OCI-LY1 (cell line): ENCODE measurements at regions not wholly inside any gene's neighbourhood (a gene's known extent, or its start where the extent isn't known, plus 50 kb on each side); places are given as distances from the start of the nearest gene placed in this dataset.

Source experiments
- EZH2 ChIP-seq: fragments of 200-600 bp; sonication (generic), shearing (Covaris generic); IDR thresholded peaks from 2 replicates; pipeline ENCODE4 v1.8.0; 2017; ENCODE audit warnings: borderline replicate concordance, mixed run types, mild to moderate bottlenecking, antibody characterized with exemption, low read length, moderate library complexity, mixed read lengths
- TF ChIP-seq, protein P1 (sequence below): fragments of 200-600 bp; sonication (generic), shearing (Covaris generic); IDR thresholded peaks from 2 replicates; pipeline ENCODE4 v1.5.1; 2017; ENCODE audit warnings: mild to moderate bottlenecking, antibody characterized with exemption, low read length, moderate library complexity, mixed read lengths

DNA sequence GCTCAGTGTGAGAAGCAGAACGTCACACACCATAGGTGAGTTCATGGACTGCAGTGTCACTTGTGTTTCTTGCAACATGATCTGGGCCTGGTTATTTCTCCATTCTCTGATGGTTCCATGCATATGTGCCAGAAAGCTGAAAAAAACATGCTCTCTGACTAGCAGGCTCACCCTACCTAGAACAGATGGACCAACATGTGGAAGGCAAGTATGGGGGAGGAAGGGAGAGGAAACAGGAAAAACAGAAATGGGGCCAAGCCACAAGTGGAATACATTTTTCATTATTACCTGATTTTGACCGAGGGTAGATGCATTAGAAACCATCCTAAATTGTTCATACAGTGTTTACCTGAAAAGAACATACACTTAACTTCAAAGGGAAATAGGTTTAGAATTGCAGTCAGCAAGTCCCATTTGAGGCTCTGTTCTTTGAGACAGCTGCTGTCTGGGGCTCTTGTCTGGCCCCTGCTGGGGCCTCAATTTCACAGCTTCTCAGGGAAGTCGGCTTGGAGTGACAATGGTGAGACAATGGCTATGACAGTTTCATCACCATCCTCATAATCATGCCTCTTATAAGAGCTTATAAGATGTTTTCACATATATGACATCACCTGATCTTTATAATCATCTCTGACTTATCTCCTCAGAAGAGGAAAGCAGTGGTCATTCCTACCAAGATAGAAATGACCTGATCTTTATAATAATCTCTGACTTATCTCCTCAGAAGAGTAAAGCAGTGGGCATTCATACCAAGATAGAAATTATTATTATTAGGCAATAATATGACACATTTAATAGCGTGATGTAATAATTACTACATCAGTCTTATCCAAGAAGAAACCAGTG is 327.3 kb downstream of the SIPA1L2 start:
- TF ChIP-seq, protein P1, sequence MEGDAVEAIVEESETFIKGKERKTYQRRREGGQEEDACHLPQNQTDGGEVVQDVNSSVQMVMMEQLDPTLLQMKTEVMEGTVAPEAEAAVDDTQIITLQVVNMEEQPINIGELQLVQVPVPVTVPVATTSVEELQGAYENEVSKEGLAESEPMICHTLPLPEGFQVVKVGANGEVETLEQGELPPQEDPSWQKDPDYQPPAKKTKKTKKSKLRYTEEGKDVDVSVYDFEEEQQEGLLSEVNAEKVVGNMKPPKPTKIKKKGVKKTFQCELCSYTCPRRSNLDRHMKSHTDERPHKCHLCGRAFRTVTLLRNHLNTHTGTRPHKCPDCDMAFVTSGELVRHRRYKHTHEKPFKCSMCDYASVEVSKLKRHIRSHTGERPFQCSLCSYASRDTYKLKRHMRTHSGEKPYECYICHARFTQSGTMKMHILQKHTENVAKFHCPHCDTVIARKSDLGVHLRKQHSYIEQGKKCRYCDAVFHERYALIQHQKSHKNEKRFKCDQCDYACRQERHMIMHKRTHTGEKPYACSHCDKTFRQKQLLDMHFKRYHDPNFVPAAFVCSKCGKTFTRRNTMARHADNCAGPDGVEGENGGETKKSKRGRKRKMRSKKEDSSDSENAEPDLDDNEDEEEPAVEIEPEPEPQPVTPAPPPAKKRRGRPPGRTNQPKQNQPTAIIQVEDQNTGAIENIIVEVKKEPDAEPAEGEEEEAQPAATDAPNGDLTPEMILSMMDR: no peak
- TF ChIP-seq EZH2: no peak
